ENCODE measurements at regions not wholly inside any gene's neighbourhood (a gene's known extent, or its start where the extent isn't known, plus 50 kb on each side); places are given as distances from the start of the nearest gene placed in this dataset.

- no peak for TF ChIP-seq CTCF (IDR thresholded peaks at IDR 0.05)
- TF ChIP-seq EP300 (IDR thresholded peaks at IDR 0.05): no peak
These were observed 146.1 kb upstream of the VANGL1 start for GRCh38 chr1:115495625-115496024.
